Suprapubic skin (tissue), 3 donors: ENCODE measurements at regions not wholly inside any gene's neighbourhood (a gene's known extent, or its start where the extent isn't known, plus 50 kb on each side); places are given as distances from the start of the nearest gene placed in this dataset.

Source experiments
- CTCF ChIP-seq, 2 donors: fragments of 200-600 bp in 1 of 2; fragments of 450-650 bp in 1 of 2; sonication (generic) in 1 of 2; IDR thresholded peaks; one replicate each; pipeline ENCODE4 v1.5.1; 2016 to 2019; ENCODE audit warnings: antibody characterized with exemption in 2 of 2, mild to moderate bottlenecking in 1 of 2, moderate library complexity in 1 of 2
- POLR2A ChIP-seq, 2 donors: fragments of 450-650 bp; IDR thresholded peaks; one replicate each; pipeline ENCODE4 v1.6.1; 2017; ENCODE audit warnings: antibody characterized with exemption in 2 of 2, mild to moderate bottlenecking in 2 of 2, moderate library complexity in 2 of 2

GRCh38 chr11:81036168-81036870 lies 1595.5 kb upstream of the TENM4 start:
- TF ChIP-seq CTCF (IDR thresholded peaks at IDR 0.05) (no peak), POLR2A (IDR thresholded peaks at IDR 0.05) (no peak)
